Stimulated activated CD8-positive, alpha-beta memory T cell treated with anti-CD3 and anti-CD28 coated beads, Interleukin-2, amount 100 ng/mL, for 1 hour (primary cell): ENCODE measurements at regions not wholly inside any gene's neighbourhood (a gene's known extent, or its start where the extent isn't known, plus 50 kb on each side); places are given as distances from the start of the nearest gene placed in this dataset.

Experiments
- DNase-seq, 2 donors: peaks; one replicate each; pipeline ENCODE4 v3.0.0-alpha.2; 2020; ENCODE audit warnings: low read depth in 2 of 2

- no peak for DNase-seq
Measured at GRCh38 chr13:59609421-59609820, 554.3 kb downstream of the DIAPH3 start.
